Endothelial cell (in vitro differentiated cells): ENCODE measurements at regions not wholly inside any gene's neighbourhood (a gene's known extent, or its start where the extent isn't known, plus 50 kb on each side); places are given as distances from the start of the nearest gene placed in this dataset.

Experiments used
- DNase-seq: peaks from one replicate; pipeline ENCODE4 v3.0.0; 2021; ENCODE audit warnings: low spot score
- H3K27ac Mint-ChIP-seq: one replicate; pipeline ENCODE4 v1.8.0; 2021; ENCODE audit warnings: mixed read lengths, inconsistent platforms; ENCODE audit not compliant: unreplicated experiment
- H3K27me3 Mint-ChIP-seq: one replicate; pipeline ENCODE4 v1.8.0; 2021; ENCODE audit warnings: mild to moderate bottlenecking, moderate library complexity, mixed read lengths, inconsistent platforms; ENCODE audit not compliant: unreplicated experiment
- H3K36me3 Mint-ChIP-seq: one replicate; pipeline ENCODE4 v1.8.0; 2021; ENCODE audit warnings: mild to moderate bottlenecking, low read depth, mixed read lengths, inconsistent platforms; ENCODE audit not compliant: unreplicated experiment
- H3K4me1 Mint-ChIP-seq: one replicate; pipeline ENCODE4 v1.8.0; 2021; ENCODE audit warnings: mild to moderate bottlenecking, mixed read lengths, inconsistent platforms; ENCODE audit not compliant: unreplicated experiment
- H3K4me3 Mint-ChIP-seq: one replicate; pipeline ENCODE4 v1.8.0; 2021; ENCODE audit warnings: mild to moderate bottlenecking, mixed read lengths, inconsistent platforms; ENCODE audit not compliant: unreplicated experiment
- H3K9me3 Mint-ChIP-seq: one replicate; pipeline ENCODE4 v1.8.0; 2021; ENCODE audit warnings: mixed read lengths, inconsistent platforms; ENCODE audit not compliant: unreplicated experiment
- TF ChIP-seq, protein P1 (sequence below): fragments of 200-600 bp; sonication (generic); IDR thresholded peaks from one replicate; pipeline ENCODE4 v1.5.0; 2021; ENCODE audit warnings: antibody characterized with exemption; ENCODE audit not compliant: unreplicated experiment

DNA sequence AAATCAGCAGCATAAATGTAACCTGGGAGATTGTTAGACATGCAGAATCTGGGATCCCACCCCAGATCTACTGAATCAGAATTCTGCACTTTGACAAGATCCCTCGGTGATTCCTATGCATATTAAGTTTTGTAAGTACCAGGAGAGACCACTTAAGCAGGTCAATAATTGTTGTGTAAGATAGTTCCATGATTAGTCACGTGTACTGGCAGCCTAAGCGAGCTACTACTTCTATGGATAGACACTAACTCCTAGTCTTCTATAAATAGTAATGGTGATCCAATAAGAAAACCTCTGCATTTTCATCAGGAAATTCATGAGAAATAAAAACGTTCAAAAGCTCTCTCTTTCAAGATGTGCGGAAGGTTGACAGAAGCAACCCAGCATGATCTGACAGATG lies 988.2 kb upstream of the CHAC2 start:
- H3K36me3 Mint-ChIP-seq = no peaks in the 10 kb centered on the region
- no peak for DNase-seq
- TF ChIP-seq, protein P1, sequence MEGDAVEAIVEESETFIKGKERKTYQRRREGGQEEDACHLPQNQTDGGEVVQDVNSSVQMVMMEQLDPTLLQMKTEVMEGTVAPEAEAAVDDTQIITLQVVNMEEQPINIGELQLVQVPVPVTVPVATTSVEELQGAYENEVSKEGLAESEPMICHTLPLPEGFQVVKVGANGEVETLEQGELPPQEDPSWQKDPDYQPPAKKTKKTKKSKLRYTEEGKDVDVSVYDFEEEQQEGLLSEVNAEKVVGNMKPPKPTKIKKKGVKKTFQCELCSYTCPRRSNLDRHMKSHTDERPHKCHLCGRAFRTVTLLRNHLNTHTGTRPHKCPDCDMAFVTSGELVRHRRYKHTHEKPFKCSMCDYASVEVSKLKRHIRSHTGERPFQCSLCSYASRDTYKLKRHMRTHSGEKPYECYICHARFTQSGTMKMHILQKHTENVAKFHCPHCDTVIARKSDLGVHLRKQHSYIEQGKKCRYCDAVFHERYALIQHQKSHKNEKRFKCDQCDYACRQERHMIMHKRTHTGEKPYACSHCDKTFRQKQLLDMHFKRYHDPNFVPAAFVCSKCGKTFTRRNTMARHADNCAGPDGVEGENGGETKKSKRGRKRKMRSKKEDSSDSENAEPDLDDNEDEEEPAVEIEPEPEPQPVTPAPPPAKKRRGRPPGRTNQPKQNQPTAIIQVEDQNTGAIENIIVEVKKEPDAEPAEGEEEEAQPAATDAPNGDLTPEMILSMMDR = no peak
- H3K4me3 Mint-ChIP-seq = no peak overlapping the region
- H3K4me1 Mint-ChIP-seq = no peaks in the 10 kb centered on the region
- H3K27ac Mint-ChIP-seq = no peak overlapping the region
- H3K9me3 Mint-ChIP-seq = no peaks in the 10 kb centered on the region
- H3K27me3 Mint-ChIP-seq = no peaks in the 10 kb centered on the region

DNA sequence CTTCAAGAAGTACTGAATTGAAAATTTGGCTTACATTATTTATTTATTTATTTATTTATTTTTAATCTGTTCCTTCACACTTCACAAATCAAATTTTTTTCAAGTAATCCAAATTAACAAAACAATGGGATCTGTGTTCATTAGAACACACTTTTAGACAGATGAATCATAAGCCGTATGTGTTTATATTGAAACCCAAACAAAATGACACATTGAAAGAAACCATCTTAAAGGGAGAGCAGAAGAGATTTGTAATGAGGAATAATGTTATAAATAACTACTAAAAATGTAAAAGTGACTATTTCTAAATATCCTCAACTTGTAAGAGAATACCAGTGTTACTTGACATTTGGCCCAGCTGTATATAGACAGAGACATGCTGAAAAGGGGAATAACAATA lies 991.0 kb upstream of the CHAC2 start:
- Mint-ChIP-seq H3K27me3 (no peaks in the 10 kb centered on the region), H3K4me3 (no peak overlapping the region), H3K9me3 (no peaks in the 10 kb centered on the region), H3K4me1 (no peaks in the 10 kb centered on the region), H3K27ac (no peak overlapping the region), H3K36me3 (no peaks in the 10 kb centered on the region)
- no peak for DNase-seq
- TF ChIP-seq, protein P1 = no peak

DNA sequence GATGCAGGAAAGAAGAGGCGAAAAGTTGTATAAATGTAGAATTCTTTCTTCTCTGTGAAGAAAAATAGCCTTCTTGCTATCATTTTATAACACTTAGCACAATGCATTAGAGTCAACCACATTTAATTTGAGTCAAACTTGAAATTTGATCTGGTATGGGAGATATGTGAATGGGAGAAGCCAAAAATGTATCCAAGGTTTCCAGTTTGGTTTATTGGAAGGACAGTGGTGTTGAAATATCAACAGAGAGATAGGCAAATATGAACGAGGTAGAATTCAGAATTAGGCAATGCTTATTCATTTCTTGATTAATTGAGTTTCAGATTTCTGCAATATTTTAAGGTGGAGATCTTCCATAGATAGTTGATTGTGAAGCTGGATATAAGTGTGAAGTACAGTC lies 991.9 kb upstream of the CHAC2 start:
- Mint-ChIP-seq H3K9me3 (no peaks in the 10 kb centered on the region), H3K27ac (no peak overlapping the region), H3K4me1 (no peaks in the 10 kb centered on the region), H3K4me3 (no peak overlapping the region), H3K27me3 (no peaks in the 10 kb centered on the region), H3K36me3 (no peaks in the 10 kb centered on the region)
- TF ChIP-seq, protein P1 = no peak
- DNase-seq = no peak

DNA sequence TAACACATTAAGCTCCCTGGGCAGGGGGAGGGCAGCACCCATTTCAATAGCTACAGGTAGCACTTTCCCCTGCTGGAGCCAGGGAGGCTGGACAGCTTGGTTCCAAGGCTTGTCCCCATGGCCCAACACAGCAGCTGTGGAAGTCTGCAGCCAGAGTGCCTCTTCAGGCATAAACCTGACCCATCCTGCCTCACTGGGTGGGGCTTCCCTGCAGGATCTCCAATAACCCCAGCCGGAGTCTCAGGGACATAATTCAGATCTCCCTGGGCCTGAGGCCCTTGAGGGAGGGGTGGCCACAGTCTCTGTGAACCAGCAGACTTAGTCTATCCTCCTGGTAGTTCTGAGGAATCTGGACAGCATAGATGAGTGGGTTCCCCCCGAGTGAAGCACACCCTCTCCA lies 1001.9 kb upstream of the CHAC2 start:
- no peaks in the 10 kb centered on the region for H3K4me1 Mint-ChIP-seq
- H3K36me3 Mint-ChIP-seq = no peaks in the 10 kb centered on the region
- H3K27ac Mint-ChIP-seq = no peak overlapping the region
- TF ChIP-seq, protein P1 = no peak
- no peak for DNase-seq
- H3K27me3 Mint-ChIP-seq = no peaks in the 10 kb centered on the region
- no peak overlapping the region for H3K4me3 Mint-ChIP-seq
- no peaks in the 10 kb centered on the region for H3K9me3 Mint-ChIP-seq

DNA sequence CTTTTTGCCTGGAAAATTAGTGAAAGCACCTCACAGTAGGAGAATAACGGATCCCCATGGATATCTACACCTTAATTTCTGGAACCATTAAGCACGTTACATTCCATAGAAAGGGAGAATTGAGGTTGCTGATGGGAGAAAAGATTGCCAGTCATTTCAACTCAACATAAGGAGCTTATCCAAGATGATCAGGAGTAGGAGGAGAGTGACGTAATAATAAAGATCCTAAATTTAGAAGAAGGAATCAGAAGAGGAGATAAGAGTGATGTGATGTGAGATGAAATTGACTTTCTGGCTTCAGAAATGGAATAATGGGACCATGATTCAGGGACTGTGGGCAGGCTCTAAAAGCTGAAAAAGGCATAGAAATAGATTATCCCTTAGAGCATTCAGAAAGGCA lies 1017.8 kb upstream of the CHAC2 start:
- DNase-seq = no peak
- Mint-ChIP-seq H3K36me3 (no peaks in the 10 kb centered on the region), H3K4me3 (no peak overlapping the region), H3K4me1 (no peaks in the 10 kb centered on the region), H3K27ac (no peak overlapping the region), H3K9me3 (peaks cover 3% of the 10 kb centered on the region), H3K27me3 (no peaks in the 10 kb centered on the region)
- TF ChIP-seq, protein P1 = no peak
